Posterior vena cava (tissue), 2 donors: ENCODE measurements at regions not wholly inside any gene's neighbourhood (a gene's known extent, or its start where the extent isn't known, plus 50 kb on each side); places are given as distances from the start of the nearest gene placed in this dataset.

Experiments used
- DNase-seq: peaks from one replicate; pipeline ENCODE4 v3.0.0-alpha.2; 2020; ENCODE audit warnings: low spot score
- intact Hi-C, 2 donors: fragments of 100-400 bp; cut with DNase I; formaldehyde crosslinking; loops; one replicate each; pipeline versions ENCODE4 v1.14.1 to v1.14.2; 2022 to 2023
- donor health status: DM: yes; HTN: yes; CAD: no.
- donor health status: DM: yes; HTN: yes; CAD: no.

- intact Hi-C loops, result no loop called here
- no peak for DNase-seq
Observed at GRCh38 chr13:108433976-108434755, 164.6 kb downstream of the TNFSF13B start.

- DNase-seq, result no peak
- intact Hi-C loops, result no loop called here
Observed at GRCh38 chr13:108435393-108436149, 166.1 kb downstream of the TNFSF13B start.

GRCh38 chr13:108437496-108437895 is 168.0 kb downstream of the TNFSF13B start:
- intact Hi-C loops, result no loop called here
- no peak for DNase-seq

GRCh38 chr13:108439556-108439955 is 170.0 kb downstream of the TNFSF13B start:
- intact Hi-C loops, result no loop called here

GRCh38 chr13:108444448-108444847 is 174.9 kb downstream of the TNFSF13B start:
- no peak for DNase-seq
- intact Hi-C loops, result no loop called here

More at GRCh38 chr13:108439556-108439955, 170.0 kb downstream of the TNFSF13B start:
- DNase-seq, result no peak

- DNase-seq, result no peak
- intact Hi-C loops, result no loop called here
Observed at GRCh38 chr13:108448891-108449290, 179.4 kb downstream of the TNFSF13B start.

- no peak for DNase-seq
- intact Hi-C loops, result no loop called here
Observed at GRCh38 chr13:108451121-108451520, 178.3 kb upstream of the MYO16 start.

GRCh38 chr13:108455320-108455719 is 174.1 kb upstream of the MYO16 start:
- DNase-seq, result no peak
- intact Hi-C loops, result no loop called here

GRCh38 chr13:108460043-108460442 is 169.4 kb upstream of the MYO16 start:
- intact Hi-C loops, result no loop called here
- DNase-seq, result no peak

GRCh38 chr13:108460746-108461145 is 168.7 kb upstream of the MYO16 start:
- intact Hi-C loops, result no loop called here
- DNase-seq, result no peak

GRCh38 chr13:108463340-108463739 is 166.1 kb upstream of the MYO16 start:
- DNase-seq, result no peak
- intact Hi-C loops, result no loop called here

- DNase-seq, result no peak
- intact Hi-C loops, result no loop called here
Observed at GRCh38 chr13:108470921-108471320, 158.5 kb upstream of the MYO16 start.

- no peak for DNase-seq
- intact Hi-C loops, result no loop called here
Observed at GRCh38 chr13:108475181-108475580, 154.2 kb upstream of the MYO16 start.

- no peak for DNase-seq
- intact Hi-C loops, result no loop called here
Observed at GRCh38 chr13:108477376-108477775, 152.0 kb upstream of the MYO16 start.

GRCh38 chr13:108478179-108478578 is 151.2 kb upstream of the MYO16 start:
- no peak for DNase-seq
- intact Hi-C loops, result no loop called here

- DNase-seq, result no peak
- intact Hi-C loops, result no loop called here
Observed at GRCh38 chr13:108483981-108484380, 145.4 kb upstream of the MYO16 start.

GRCh38 chr13:108486096-108486495 is 143.3 kb upstream of the MYO16 start:
- intact Hi-C loops, result no loop called here
- no peak for DNase-seq

GRCh38 chr13:108494991-108495645 is 134.3 kb upstream of the MYO16 start:
- DNase-seq, result no peak
- intact Hi-C loops, result no loop called here

GRCh38 chr13:108495646-108496361 is 133.6 kb upstream of the MYO16 start:
- intact Hi-C loops, result no loop called here
- DNase-seq, result no peak
